Stimulated activated naive CD4-positive, alpha-beta T cell treated with Interleukin-2 at 50 U/mL for 16 hours (primary cell): ENCODE measurements at regions not wholly inside any gene's neighbourhood (a gene's known extent, or its start where the extent isn't known, plus 50 kb on each side); places are given as distances from the start of the nearest gene placed in this dataset.
A peak's percentile ranks its signal among the peaks of the same experiment; 100 is the strongest.

Experiments used
- DNase-seq: peaks from one replicate; lab custom pipeline; 2025; lab: John Stamatoyannopoulos, UW

- DNase-seq, result no peak
Observed at GRCh38 chr4:104896660-104897645, 249.7 kb upstream of the TET2 start.

GRCh38 chr4:104899863-104900262, 246.8 kb upstream of the TET2 start:
- DNase-seq, result no peak

DNA sequence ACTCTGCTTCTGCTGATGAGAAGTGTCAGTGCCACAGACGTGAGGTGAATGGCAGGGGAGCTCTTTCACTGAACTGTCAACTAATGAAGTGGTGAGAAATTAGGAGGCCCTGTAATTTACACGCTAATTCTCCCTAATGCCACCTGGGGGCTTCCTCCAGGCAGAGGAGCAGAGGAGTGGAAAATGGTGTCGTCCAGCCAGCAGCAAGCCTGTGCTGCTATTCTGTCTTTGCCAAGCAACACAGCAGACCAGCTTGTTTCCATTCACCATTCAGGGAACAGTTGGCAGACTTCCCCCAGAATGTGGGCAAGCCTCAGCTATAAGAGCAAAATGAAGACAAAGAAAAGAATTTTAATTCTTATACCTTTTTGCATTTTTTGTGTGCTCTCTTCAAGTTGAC, 245.2 kb upstream of the TET2 start:
- no peak for DNase-seq

DNA sequence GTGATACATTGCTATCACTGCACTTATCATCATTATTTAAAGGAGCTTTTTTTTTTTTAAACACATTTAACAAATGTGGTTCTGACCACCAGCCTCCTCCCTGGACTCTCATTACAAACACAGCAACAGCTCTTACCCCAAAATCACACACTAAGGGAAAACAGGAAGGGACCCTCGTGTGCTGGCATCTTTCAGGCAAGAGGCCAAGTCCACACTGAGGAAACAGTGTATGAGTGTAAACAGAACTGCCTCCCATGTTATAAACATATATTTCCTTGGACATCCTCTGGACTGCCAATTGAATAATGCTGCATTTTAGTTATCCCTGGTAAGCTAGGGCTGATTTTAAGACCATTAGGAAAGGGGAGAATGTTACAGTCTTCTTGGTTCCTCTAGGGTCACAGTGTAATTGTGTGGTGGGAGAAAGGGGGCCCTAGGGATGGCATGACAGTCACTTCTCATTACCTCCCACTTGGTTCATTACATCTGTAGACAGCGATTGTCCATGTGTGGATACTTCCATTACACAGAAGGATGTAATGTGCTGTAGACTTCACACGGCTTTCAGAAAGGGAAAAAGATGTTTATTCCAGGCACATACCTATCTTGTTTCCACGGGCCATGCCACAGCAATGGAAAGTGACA, 244.6 kb upstream of the TET2 start:
- no peak for DNase-seq

DNA sequence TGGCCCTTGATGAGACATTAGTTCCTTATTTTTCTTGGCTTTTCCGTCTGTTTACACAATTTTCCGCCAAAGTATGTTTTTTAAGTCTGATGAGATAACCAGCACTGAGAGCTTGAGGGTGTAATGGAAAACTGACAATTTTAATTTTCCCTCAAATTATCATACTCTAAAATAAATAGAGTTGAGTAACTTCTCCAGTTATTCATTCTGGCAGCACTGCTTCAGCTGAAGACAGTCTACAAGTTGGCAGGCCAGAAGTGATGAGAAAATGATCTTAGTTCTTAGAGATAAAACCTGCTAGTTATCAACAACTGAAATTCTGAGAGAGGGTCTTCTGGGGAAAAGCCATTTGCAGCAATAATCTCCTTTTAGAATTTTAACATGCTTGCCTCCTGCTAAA, 241.6 kb upstream of the TET2 start:
- no peak for DNase-seq

DNA sequence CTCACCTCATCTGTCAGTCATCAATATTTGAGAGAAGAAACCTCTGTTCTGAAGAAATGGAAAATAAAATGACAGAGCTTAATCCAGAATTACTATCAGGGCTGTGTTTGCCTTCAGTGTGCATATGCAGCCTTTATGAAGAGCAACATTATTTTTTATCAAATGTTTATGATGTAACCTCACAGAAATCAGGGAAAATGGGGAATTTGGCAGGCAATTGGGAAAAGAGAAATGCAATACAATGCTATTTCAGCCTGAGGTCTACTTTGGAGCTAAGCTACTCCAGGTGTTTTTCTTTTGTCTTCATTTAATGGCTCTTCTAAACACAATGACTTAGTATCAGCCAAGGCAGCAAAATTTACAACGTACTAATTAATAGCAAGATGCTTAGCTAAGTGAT, 241.1 kb upstream of the TET2 start:
- no peak for DNase-seq

DNA sequence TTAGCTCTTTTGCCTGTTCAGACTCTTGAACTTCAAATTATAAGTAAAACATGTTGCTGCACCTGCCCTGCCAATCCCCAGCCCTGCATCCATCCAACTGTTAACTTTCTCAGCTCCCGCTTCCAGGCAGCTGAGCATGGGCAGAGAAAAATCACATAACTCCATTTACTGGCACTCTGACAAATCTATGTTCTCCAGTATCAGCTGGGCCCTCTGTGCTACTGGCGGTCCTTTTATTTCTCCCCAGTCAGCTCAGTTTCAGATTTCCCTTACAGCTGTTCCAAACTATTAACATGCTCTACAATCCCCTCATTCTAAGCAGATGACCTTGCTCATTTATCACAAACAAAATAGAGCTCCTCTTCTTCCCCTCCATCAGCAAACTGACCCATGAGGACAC, 240.4 kb upstream of the TET2 start:
- no peak for DNase-seq

GRCh38 chr4:104907074-104907649, 239.5 kb upstream of the TET2 start:
- no peak for DNase-seq

GRCh38 chr4:104907991-104908390, 238.7 kb upstream of the TET2 start:
- DNase-seq, result no peak

- DNase-seq, result no peak
Observed at GRCh38 chr4:104909376-104909775, 237.3 kb upstream of the TET2 start.

DNA sequence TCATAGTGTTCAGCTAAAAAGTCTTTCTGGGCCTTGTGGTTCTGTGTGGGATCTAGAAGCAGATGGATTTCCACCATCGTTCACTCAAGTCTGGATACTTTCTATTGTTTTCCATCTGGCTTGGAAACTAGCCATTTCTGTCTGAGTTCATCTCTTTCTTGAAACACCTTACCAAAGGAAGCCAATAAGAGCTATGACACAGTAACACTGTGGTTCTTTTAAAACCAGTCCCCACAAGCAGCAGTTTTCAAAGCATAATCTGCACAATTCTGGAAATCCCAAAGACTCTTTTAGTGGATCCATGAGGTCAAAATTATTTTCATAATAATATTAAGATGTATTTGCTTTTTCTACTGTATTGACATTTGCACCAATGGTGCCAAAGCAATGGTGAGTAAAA, 234.2 kb upstream of the TET2 start:
- no peak for DNase-seq

GRCh38 chr4:104915373-104915772, 231.3 kb upstream of the TET2 start:
- DNase-seq, result no peak

DNA sequence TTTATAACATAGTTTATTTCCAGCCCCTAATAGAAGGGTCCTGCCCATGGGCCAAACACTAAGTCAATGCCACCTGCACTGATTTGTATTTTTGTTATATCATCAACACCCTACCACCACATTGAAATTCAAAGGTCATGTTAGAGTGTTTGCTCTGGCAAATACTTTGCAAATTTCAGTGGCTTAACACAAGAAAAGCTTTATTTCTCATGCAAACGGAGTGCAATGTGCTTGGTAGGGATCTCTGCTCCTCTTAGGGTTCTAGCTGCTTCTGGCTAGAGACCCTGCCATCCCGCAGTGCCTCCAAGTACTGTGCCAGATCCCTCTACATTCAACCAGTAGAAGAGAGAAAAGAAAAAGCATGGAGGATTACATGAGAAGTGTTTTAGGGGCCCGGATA, 230.8 kb upstream of the TET2 start:
- no peak for DNase-seq

DNA sequence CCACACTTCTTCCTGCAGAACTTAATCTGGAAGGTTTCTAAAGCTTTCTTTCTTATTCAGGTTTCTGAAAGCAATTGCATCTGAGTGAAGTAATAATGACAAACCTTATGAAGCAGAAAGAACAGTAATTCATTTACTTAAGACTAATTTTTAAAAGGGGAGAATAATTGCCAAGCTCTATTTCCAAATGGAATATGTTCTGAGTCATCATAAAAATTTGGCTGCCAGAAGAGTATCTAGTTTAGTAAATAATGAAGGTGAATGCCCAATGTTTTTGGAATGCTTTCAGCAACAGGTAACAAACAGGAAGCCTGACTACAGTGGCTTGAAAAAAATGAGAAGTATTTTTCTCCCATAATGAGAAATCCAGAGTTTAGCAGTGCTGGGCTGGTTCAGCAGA, 227.3 kb upstream of the TET2 start:
- no peak for DNase-seq

GRCh38 chr4:104930298-104930697, 216.4 kb upstream of the TET2 start:
- DNase-seq, result no peak

DNA sequence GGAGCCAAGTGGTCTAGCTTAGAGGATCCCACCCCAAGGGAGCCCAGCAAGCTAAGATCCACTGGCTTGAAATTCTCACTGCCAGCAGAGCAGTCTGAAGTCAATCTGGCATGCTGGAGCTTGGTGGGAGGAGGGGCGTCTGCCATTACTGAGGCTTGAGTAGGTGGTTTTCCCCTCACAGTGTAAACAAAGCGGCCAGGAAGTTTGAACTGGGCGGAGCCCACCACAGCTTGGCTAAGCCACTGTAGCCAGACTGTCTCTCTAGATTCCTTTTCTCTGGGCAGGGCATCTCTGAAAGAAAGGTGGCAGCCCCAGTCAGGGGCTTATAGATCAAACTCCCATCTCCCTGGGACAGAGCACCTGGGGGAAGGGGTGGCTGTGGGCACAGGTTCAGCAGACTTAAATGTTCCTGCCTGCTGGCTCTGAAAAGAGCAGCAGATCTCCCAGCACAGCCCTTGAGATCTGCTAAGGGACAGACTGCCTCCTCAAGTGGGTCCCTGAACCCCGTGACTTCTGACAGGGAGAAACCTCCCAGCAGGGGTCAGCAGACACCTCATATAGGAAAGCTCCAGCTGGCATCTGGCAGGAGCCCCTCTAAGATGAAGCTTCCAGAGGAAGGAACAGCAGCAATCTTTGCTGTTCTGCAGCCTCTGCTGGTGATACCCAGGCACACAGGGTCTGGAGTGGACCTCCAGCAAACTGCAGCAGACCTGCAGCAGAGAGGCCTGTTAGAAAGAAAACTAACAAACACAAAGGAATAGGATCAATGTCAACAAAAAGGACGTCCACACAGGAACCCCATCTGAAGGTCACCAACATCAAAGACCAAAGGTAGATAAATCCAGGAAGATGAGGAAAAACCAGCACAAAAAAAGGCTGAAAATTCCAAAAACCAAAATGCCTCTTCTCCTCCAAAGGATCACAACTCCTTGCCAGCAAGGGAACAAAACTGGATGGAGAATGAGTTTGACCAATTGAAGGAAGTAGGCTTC, 215.6 kb upstream of the TET2 start:
- DNase-seq, result peak; percentile 5

DNA sequence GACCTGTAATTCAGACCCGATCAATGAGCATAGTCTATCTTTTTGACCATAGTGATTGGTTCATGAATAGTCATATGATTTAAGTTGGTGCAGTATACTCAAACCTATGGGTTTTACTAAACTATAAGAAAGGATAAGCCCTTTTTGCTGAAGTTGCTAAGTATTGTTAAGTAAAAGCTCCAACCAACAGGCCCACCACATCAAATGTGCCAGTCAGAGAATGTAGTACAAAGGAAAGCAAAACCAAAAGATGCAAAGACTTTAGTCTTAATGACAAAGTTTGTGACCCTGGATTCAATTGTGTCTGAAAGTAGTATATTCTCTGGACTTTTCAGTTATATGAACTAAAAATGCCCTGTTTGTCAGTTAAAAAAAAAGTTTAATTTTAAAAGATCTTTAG, 208.1 kb upstream of the TET2 start:
- DNase-seq, result no peak

DNA sequence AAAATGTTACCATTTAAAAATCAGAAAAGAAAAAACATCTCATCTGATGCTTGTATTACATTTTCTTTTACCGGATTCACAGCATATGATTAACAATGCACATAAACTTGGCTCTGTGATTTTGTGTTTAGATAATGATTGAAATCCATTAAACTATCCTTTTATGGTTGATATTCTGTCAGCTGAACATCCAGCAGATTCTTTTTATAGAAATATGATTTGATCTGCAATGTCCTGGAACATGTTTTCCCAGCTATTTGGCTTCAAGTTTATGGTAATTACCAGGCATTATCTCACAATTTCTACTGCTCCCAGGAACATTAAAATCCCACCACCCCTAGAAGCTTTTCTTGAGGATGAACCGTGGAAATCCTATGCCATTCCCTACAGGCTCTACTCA, 205.7 kb upstream of the TET2 start:
- DNase-seq, result no peak

DNA sequence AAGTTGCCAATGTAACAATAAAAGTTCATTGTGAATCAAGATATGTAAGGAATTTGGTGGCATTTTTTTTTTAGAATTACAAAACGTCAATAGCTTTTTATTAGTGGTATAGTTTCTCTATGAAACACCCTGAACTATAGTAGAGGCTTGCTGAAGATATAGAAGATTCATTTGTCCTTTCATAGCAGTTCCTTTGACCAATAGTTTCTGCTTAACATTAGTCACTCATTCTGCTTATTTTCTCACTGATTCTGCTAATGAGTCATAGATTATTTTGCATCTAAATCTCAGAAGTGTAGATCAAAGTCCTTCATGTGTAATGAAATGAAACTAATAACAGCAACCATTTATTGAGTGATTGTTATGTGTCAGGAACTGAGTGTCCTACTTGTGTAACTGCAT, 205.0 kb upstream of the TET2 start:
- no peak for DNase-seq

- no peak for DNase-seq
Observed at GRCh38 chr4:104942990-104943743, 203.5 kb upstream of the TET2 start.

DNA sequence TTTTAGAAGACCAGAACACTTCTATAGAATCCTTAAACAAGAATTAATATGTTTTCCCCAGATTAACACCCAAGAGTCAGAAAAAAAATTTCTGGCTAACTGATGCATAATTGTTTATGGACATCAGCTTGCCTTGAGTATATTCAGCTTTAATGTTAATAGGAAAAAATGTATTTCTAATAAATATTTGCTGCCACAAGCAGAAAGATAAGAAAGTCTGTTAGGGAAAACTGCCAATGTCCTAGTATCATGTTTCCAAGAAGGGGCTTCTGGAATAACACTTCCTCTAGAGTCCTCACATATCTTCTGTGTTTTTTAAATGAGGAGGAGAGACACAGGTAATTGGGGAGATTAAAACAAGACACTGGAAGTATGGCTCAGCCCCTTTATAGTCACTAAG, 202.1 kb upstream of the TET2 start:
- no peak for DNase-seq
